ENCODE measurements at regions not wholly inside any gene's neighbourhood (a gene's known extent, or its start where the extent isn't known, plus 50 kb on each side); places are given as distances from the start of the nearest gene placed in this dataset.

GRCh38 chr18:22355598-22355997, 62.1 kb downstream of the CTAGE1 start:
- no peaks in the 10 kb centered on the region for H3K9me3 Mint-ChIP-seq
- no peaks in the 10 kb centered on the region for H3K36me3 Mint-ChIP-seq
- POLR2A ChIA-PET = no interaction called here
- no peak overlapping the region for H3K4me3 Mint-ChIP-seq
- H3K27ac Mint-ChIP-seq = no peak overlapping the region
- H3K4me1 Mint-ChIP-seq = no peaks in the 10 kb centered on the region
- peaks cover 3% of the 10 kb centered on the region for H3K27me3 Mint-ChIP-seq
- no peak for DNase-seq
- ATAC-seq (ENCODE audit: low read depth) = no peak

- Mint-ChIP-seq H3K9me3 (no peaks in the 10 kb centered on the region), H3K27ac (no peak overlapping the region), H3K4me1 (no peaks in the 10 kb centered on the region), H3K36me3 (no peaks in the 10 kb centered on the region), H3K27me3 (peaks cover 5% of the 10 kb centered on the region), H3K4me3 (no peak overlapping the region)
- POLR2A ChIA-PET = no interaction called here
- ATAC-seq (ENCODE audit: low read depth) (no peak), DNase-seq (no peak)
Observed at GRCh38 chr18:22355069-22355468, 62.6 kb downstream of the CTAGE1 start.

- Mint-ChIP-seq H3K27me3 (peaks cover 40% of the 10 kb centered on the region), H3K9me3 (no peaks in the 10 kb centered on the region)
- POLR2A ChIA-PET = no interaction called here
Observed at GRCh38 chr18:22349966-22350365, 67.7 kb downstream of the CTAGE1 start.

GRCh38 chr18:22349317-22349898, 68.3 kb downstream of the CTAGE1 start:
- POLR2A ChIA-PET = no interaction called here
- Mint-ChIP-seq H3K4me3 (peak overlapping the region; percentile 70), H3K27ac (peak overlapping the region; percentile 68), H3K36me3 (no peaks in the 10 kb centered on the region), H3K27me3 (peaks cover 40% of the 10 kb centered on the region), H3K9me3 (no peaks in the 10 kb centered on the region), H3K4me1 (peaks cover 29% of the 10 kb centered on the region)
- ATAC-seq (ENCODE audit: low read depth) (no peak), DNase-seq (no peak)

More at GRCh38 chr18:22349966-22350365, 67.7 kb downstream of the CTAGE1 start:
- Mint-ChIP-seq H3K4me1 (peaks cover 27% of the 10 kb centered on the region), H3K27ac (no peak overlapping the region), H3K36me3 (no peaks in the 10 kb centered on the region), H3K4me3 (no peak overlapping the region)
- DNase-seq (no peak), ATAC-seq (ENCODE audit: low read depth) (no peak)

- Mint-ChIP-seq H3K4me3 (peak overlapping the region; percentile 70), H3K27ac (peak overlapping the region; percentile 68), H3K4me1 (peaks cover 33% of the 10 kb centered on the region), H3K9me3 (no peaks in the 10 kb centered on the region), H3K36me3 (no peaks in the 10 kb centered on the region), H3K27me3 (peaks cover 40% of the 10 kb centered on the region)
- DNase-seq (no peak), ATAC-seq (ENCODE audit: low read depth) (no peak)
- POLR2A ChIA-PET = interaction anchor here (1.2 kb wide), 1 partner anchor 13 kb away, joined by 4 read pairs; no protein-coding TSS in a partner anchor
Observed at GRCh38 chr18:22348521-22349316, 69.0 kb downstream of the CTAGE1 start.

- Mint-ChIP-seq H3K9me3 (no peaks in the 10 kb centered on the region), H3K36me3 (no peaks in the 10 kb centered on the region), H3K27me3 (peaks cover 37% of the 10 kb centered on the region), H3K4me3 (peak overlapping the region; percentile 77), H3K4me1 (peaks cover 35% of the 10 kb centered on the region), H3K27ac (peak overlapping the region; percentile 48)
- ATAC-seq (ENCODE audit: low read depth) = peak; percentile 49
- POLR2A ChIA-PET = interaction anchor here (1.2 kb wide), 1 partner anchor 12 kb away, joined by 4 read pairs; no protein-coding TSS in a partner anchor
- DNase-seq = peak; percentile 46
Observed at GRCh38 chr18:22347606-22348511, 69.9 kb downstream of the CTAGE1 start.

GRCh38 chr18:22346953-22347605, 70.6 kb downstream of the CTAGE1 start:
- ATAC-seq (ENCODE audit: low read depth) (no peak), DNase-seq (no peak)
- H3K4me3 Mint-ChIP-seq = peak overlapping the region; percentile 63
- peak overlapping the region; percentile 80 for H3K27ac Mint-ChIP-seq
- POLR2A ChIA-PET = no interaction called here
- peaks cover 39% of the 10 kb centered on the region for H3K4me1 Mint-ChIP-seq
- peaks cover 37% of the 10 kb centered on the region for H3K27me3 Mint-ChIP-seq
- no peaks in the 10 kb centered on the region for H3K36me3 Mint-ChIP-seq
- H3K9me3 Mint-ChIP-seq = no peaks in the 10 kb centered on the region

GRCh38 chr18:22346401-22346952, 71.2 kb downstream of the CTAGE1 start:
- POLR2A ChIA-PET = no interaction called here
- peaks cover 37% of the 10 kb centered on the region for H3K27me3 Mint-ChIP-seq
- H3K4me1 Mint-ChIP-seq = peaks cover 41% of the 10 kb centered on the region
- DNase-seq (no peak), ATAC-seq (ENCODE audit: low read depth) (peak; percentile 20)
- H3K36me3 Mint-ChIP-seq = no peaks in the 10 kb centered on the region
- H3K9me3 Mint-ChIP-seq = no peaks in the 10 kb centered on the region
- H3K27ac Mint-ChIP-seq = peak overlapping the region; percentile 80
- peak overlapping the region; percentile 63 for H3K4me3 Mint-ChIP-seq

GRCh38 chr18:22345718-22346117, 72.0 kb downstream of the CTAGE1 start:
- Mint-ChIP-seq H3K9me3 (no peaks in the 10 kb centered on the region), H3K4me1 (peaks cover 41% of the 10 kb centered on the region), H3K4me3 (peak overlapping the region; percentile 19), H3K36me3 (no peaks in the 10 kb centered on the region), H3K27me3 (peaks cover 37% of the 10 kb centered on the region), H3K27ac (peak overlapping the region; percentile 76)
- ATAC-seq (ENCODE audit: low read depth) = no peak
- DNase-seq = no peak
- POLR2A ChIA-PET = interaction anchor here (1.5 kb wide), 1 partner anchor 18 kb away, joined by 3 read pairs; no protein-coding TSS in a partner anchor

- no peaks in the 10 kb centered on the region for H3K9me3 Mint-ChIP-seq
- H3K4me1 Mint-ChIP-seq = peaks cover 41% of the 10 kb centered on the region
- POLR2A ChIA-PET = interaction anchor here (1.5 kb wide), 1 partner anchor 19 kb away, joined by 3 read pairs; no protein-coding TSS in a partner anchor
Observed at GRCh38 chr18:22344908-22345670, 72.6 kb downstream of the CTAGE1 start.

GRCh38 chr18:22344445-22344844, 73.3 kb downstream of the CTAGE1 start:
- no peak for ATAC-seq (ENCODE audit: low read depth)
- Mint-ChIP-seq H3K36me3 (no peaks in the 10 kb centered on the region), H3K27me3 (peaks cover 30% of the 10 kb centered on the region), H3K4me1 (peaks cover 41% of the 10 kb centered on the region), H3K4me3 (no peak overlapping the region), H3K27ac (peak overlapping the region; percentile 76), H3K9me3 (no peaks in the 10 kb centered on the region)
- DNase-seq = no peak
- POLR2A ChIA-PET = interaction anchor here (1.5 kb wide), 1 partner anchor 20 kb away, joined by 3 read pairs; no protein-coding TSS in a partner anchor

More at GRCh38 chr18:22344908-22345670, 72.6 kb downstream of the CTAGE1 start:
- Mint-ChIP-seq H3K27me3 (peaks cover 36% of the 10 kb centered on the region), H3K27ac (peak overlapping the region; percentile 76), H3K4me3 (peak overlapping the region; percentile 48), H3K36me3 (no peaks in the 10 kb centered on the region)
- ATAC-seq (ENCODE audit: low read depth) (peak; percentile 67), DNase-seq (no peak)

GRCh38 chr18:22343613-22344012, 74.1 kb downstream of the CTAGE1 start:
- DNase-seq (no peak), ATAC-seq (ENCODE audit: low read depth) (no peak)
- POLR2A ChIA-PET = interaction anchor here (0.5 to 0.6 kb wide), 2 partner anchors 21 to 162 kb away, joined by 3 read pairs; no protein-coding TSS in a partner anchor
- H3K9me3 Mint-ChIP-seq = no peaks in the 10 kb centered on the region
- peaks cover 22% of the 10 kb centered on the region for H3K27me3 Mint-ChIP-seq
- H3K4me1 Mint-ChIP-seq = peaks cover 39% of the 10 kb centered on the region
- H3K4me3 Mint-ChIP-seq = peak overlapping the region; percentile 22
- H3K27ac Mint-ChIP-seq = peak overlapping the region; percentile 76
- no peaks in the 10 kb centered on the region for H3K36me3 Mint-ChIP-seq

Data from activated naive CD8-positive, alpha-beta T cell treated with anti-CD3 and anti-CD28 coated beads, Interleukin-2, amount 10 ng/mL, durations not matched to agents 7 days and 5 days (primary cell).